Activated CD8-positive, alpha-beta memory T cell treated with anti-CD3 and anti-CD28 coated beads, Interleukin-2, amount 50 U/mL, for 48 hours (primary cell): ENCODE measurements at regions not wholly inside any gene's neighbourhood (a gene's known extent, or its start where the extent isn't known, plus 50 kb on each side); places are given as distances from the start of the nearest gene placed in this dataset.

Source experiments
- DNase-seq: peaks from one replicate; pipeline ENCODE4 v3.0.0-alpha.2; 2020

GRCh38 chr12:67428431-67428830 is 159.3 kb downstream of the CAND1 start:
- DNase-seq = no peak

- DNase-seq = no peak
These were observed 161.7 kb downstream of the CAND1 start for GRCh38 chr12:67430708-67431335.

GRCh38 chr12:67431411-67432020 is 162.4 kb downstream of the CAND1 start:
- no peak for DNase-seq

GRCh38 chr12:67433385-67434175 is 164.4 kb downstream of the CAND1 start:
- no peak for DNase-seq

GRCh38 chr12:67434671-67435370 is 165.7 kb downstream of the CAND1 start:
- DNase-seq = no peak

GRCh38 chr12:67436230-67436629 is 167.1 kb downstream of the CAND1 start:
- DNase-seq = no peak

- DNase-seq = no peak
These were observed 167.9 kb downstream of the CAND1 start for GRCh38 chr12:67437011-67437410.

GRCh38 chr12:67439611-67440010 is 170.5 kb downstream of the CAND1 start:
- DNase-seq = no peak

GRCh38 chr12:67441736-67442346 is 172.7 kb downstream of the CAND1 start:
- DNase-seq = peak; percentile 84

- no peak for DNase-seq
These were observed 173.2 kb downstream of the CAND1 start for GRCh38 chr12:67442347-67442841.

- no peak for DNase-seq
These were observed 173.7 kb downstream of the CAND1 start for GRCh38 chr12:67442896-67443295.

GRCh38 chr12:67444542-67444941 is 175.4 kb downstream of the CAND1 start:
- no peak for DNase-seq

GRCh38 chr12:67446716-67447115 is 177.6 kb downstream of the CAND1 start:
- DNase-seq = no peak

- no peak for DNase-seq
These were observed 178.0 kb downstream of the CAND1 start for GRCh38 chr12:67447180-67447579.

GRCh38 chr12:67449591-67450052 is 180.5 kb downstream of the CAND1 start:
- DNase-seq = no peak

- no peak for DNase-seq
These were observed 181.3 kb downstream of the CAND1 start for GRCh38 chr12:67450441-67450840.

- no peak for DNase-seq
These were observed 182.0 kb downstream of the CAND1 start for GRCh38 chr12:67451206-67451605.

- no peak for DNase-seq
These were observed 183.1 kb downstream of the CAND1 start for GRCh38 chr12:67452119-67452805.

GRCh38 chr12:67453191-67453590 is 184.0 kb downstream of the CAND1 start:
- no peak for DNase-seq

GRCh38 chr12:67455236-67455635 is 186.1 kb downstream of the CAND1 start:
- DNase-seq = no peak

GRCh38 chr12:67456431-67456901 is 187.3 kb downstream of the CAND1 start:
- DNase-seq = no peak

GRCh38 chr12:67457136-67457535 is 188.0 kb downstream of the CAND1 start:
- no peak for DNase-seq
